ENCODE measurements at regions not wholly inside any gene's neighbourhood (a gene's known extent, or its start where the extent isn't known, plus 50 kb on each side); places are given as distances from the start of the nearest gene placed in this dataset.
"Not testable (repeated sequence)": the region's sequence is repeated elsewhere in the genome, so short reads cannot be mapped to it uniquely, and the experiment has no call there.

DNA sequence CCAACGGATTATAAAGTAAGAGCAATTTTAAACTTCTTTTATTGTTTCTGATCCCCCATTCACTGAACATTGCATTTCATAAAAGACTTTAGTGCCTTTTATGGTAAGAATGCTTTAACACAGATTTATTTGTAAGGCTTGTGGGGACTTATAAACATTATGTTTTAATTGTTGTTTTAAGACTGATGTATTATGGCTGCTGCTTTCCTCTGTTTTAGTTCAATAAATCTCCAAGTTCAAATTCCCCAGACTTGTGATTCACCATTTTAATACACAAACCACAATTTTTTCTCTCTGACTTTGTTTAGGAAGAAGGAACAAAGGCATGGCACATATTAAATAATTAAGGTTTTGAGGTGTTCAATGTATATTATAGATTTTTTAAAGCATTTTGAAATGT is 753.3 kb downstream of the SLC6A15 start:
- ATAC-seq: no peak
- no peak for TF ChIP-seq POLR2A (IDR thresholded peaks at IDR 0.05)
- TF ChIP-seq, protein P1, sequence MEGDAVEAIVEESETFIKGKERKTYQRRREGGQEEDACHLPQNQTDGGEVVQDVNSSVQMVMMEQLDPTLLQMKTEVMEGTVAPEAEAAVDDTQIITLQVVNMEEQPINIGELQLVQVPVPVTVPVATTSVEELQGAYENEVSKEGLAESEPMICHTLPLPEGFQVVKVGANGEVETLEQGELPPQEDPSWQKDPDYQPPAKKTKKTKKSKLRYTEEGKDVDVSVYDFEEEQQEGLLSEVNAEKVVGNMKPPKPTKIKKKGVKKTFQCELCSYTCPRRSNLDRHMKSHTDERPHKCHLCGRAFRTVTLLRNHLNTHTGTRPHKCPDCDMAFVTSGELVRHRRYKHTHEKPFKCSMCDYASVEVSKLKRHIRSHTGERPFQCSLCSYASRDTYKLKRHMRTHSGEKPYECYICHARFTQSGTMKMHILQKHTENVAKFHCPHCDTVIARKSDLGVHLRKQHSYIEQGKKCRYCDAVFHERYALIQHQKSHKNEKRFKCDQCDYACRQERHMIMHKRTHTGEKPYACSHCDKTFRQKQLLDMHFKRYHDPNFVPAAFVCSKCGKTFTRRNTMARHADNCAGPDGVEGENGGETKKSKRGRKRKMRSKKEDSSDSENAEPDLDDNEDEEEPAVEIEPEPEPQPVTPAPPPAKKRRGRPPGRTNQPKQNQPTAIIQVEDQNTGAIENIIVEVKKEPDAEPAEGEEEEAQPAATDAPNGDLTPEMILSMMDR (IDR thresholded peaks at IDR 0.05): no peak
- no peak overlapping the region for H3K27ac ChIP-seq
- no peaks in the 10 kb centered on the region for H3K4me1 ChIP-seq
- H3K36me3 ChIP-seq (replicated peaks in 1 of 2; ENCODE audit: insufficient read depth in 1 of 2, low read depth in 2 of 2): no peaks in the 10 kb centered on the region
- intact Hi-C loops (cut with DNase I): no loop called here
- no peaks in the 10 kb centered on the region for H3K27me3 ChIP-seq
- no peak for DNase-seq
- 88 to 93% methylated on average over 1 of the region's 1 CpG for WGBS, 2 donors
- no peaks in the 10 kb centered on the region for H3K9me3 ChIP-seq
- no peak overlapping the region for H3K4me3 ChIP-seq

DNA sequence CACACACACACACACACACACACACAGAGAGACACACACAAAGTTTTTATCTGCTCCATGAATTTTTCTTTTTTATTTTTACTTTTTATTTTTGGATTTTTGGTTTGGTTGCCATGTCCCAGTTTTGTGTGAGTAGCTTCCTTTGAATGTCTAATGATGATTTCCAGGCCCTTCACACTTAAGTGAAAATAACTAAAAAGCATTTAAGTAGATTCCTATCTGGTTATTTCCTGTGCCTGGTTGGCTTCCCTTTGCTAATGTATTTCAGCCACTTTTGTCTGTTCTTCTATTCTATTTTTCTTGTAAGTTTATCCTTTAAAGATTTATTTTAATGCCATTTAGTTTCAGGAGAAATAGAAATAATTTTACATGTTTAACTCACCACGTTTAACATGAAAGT is 755.4 kb downstream of the SLC6A15 start:
- H3K4me1 ChIP-seq: no peaks in the 10 kb centered on the region
- DNase-seq (no peak), ATAC-seq (no peak)
- intact Hi-C loops (cut with DNase I): no loop called here
- H3K27ac ChIP-seq: no peak overlapping the region
- no peaks in the 10 kb centered on the region for H3K9me3 ChIP-seq
- no peaks in the 10 kb centered on the region for H3K27me3 ChIP-seq
- no peak overlapping the region for H3K4me3 ChIP-seq
- no peak for TF ChIP-seq POLR2A (IDR thresholded peaks at IDR 0.05)
- TF ChIP-seq, protein P1 (IDR thresholded peaks at IDR 0.05): no peak
- no peaks in the 10 kb centered on the region for H3K36me3 ChIP-seq (replicated peaks in 1 of 2; ENCODE audit: insufficient read depth in 1 of 2, low read depth in 2 of 2)
- 75 to 77% methylated on average over 1 of the region's 1 CpG for WGBS, 2 donors

DNA sequence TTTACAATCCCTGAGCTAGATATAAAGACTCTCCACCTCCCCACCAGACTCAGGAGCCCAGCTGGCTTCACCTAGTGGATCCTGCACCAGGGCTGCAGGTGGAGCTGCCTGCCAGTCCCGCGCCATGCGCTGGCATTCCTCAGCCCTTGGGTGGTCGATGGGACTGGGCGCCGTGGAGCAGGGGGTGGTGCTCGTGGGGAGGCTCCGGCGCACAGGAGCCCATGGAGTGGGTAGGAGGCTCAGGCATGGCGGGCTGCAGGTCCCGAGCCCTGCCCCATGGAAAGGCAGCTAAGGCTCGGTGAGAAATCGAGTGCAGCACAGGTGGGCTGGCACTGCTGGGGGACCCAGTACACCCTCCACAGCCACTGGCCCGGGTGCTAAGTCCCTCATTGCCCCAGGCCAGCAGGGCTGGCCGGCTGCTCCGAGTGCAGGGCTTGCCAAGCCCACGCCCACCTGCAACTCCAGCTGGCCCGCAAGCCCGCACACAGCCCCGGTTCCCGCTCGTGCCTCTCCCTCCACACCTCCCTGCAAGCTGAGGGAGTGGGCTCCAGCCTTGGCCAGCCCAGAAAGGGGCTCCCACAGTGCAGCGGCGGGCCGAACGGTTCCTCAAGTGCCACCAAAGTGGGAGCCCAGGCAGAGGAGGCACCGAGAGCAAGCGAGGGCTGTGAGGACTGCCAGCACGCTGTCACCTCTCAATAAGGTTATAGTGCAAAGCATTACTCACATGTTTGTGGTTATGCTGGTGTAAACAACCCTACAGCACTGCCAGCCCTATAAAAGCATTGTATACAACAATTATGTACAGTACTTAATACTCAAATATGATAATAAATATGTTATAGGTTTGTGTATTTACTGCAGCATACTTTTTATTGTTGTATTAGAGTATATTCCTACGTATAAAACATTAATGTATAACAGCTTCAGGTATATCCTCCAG is 757.3 kb downstream of the SLC6A15 start:
- H3K27me3 ChIP-seq; intact Hi-C loops (cut with DNase I); H3K9me3 ChIP-seq; H3K4me3 ChIP-seq; ATAC-seq; H3K4me1 ChIP-seq; H3K36me3 ChIP-seq (replicated peaks in 1 of 2; ENCODE audit: insufficient read depth in 1 of 2, low read depth in 2 of 2); H3K27ac ChIP-seq; DNase-seq: not testable (repeated sequence)
- 93 to 94% methylated on average over 16 to 24 of the region's 30 CpGs for WGBS, 2 donors

DNA sequence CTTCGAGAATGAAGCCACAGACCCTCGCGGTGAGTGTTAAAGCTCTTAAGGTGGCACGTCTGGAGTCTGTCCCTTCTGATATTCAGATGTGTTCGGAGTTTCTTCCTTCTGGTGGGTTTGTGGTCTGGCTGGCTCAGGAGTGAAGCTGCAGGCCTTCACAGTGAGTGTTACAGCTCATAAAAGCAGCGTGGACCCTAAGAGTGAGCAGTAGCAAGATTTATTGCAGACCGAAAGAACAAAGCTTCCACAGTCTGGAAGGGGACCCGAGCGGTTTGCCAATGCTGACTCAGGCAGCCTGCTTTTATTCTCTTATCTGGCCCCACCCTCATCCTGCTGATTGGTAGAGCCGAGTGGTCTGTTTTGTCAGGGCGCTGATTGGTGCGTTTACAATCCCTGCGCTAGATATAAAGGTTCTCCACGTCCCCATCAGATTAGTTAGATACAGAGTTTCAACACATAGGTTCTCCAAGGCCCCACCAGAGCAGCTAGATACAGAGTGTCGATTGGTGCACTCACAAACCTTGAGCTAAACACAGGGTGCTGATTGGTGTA is 758.1 kb downstream of the SLC6A15 start:
- ATAC-seq; DNase-seq; H3K27ac ChIP-seq; H3K9me3 ChIP-seq; H3K4me3 ChIP-seq; H3K4me1 ChIP-seq; intact Hi-C loops (cut with DNase I); H3K36me3 ChIP-seq (replicated peaks in 1 of 2; ENCODE audit: insufficient read depth in 1 of 2, low read depth in 2 of 2); H3K27me3 ChIP-seq: not testable (repeated sequence)
- 77 to 85% methylated on average over 15 of the region's 15 CpGs for WGBS, 2 donors

DNA sequence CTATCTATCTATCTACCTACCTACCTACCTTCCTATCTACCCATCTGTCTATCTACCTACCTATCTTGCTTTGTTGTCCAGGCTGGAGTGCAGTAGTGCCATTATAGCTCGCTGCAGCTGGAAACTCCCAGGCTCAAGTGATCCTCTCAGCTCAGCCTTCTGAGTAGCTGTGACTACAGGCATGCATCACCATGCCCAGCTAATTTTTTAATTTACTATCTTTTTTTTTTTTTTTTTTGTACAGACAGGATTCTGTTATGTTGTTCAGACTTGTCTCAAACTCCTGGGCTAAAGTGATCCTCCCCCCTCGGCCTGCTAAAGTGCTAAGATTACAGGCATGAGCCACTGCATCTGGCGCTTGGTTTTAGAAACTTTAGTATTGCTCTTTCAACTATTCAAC is 762.4 kb downstream of the SLC6A15 start:
- H3K4me1 ChIP-seq: no peaks in the 10 kb centered on the region
- DNase-seq: no peak
- no peaks in the 10 kb centered on the region for H3K9me3 ChIP-seq
- H3K27me3 ChIP-seq: no peaks in the 10 kb centered on the region
- TF ChIP-seq, protein P1 (IDR thresholded peaks at IDR 0.05): no peak
- TF ChIP-seq POLR2A (IDR thresholded peaks at IDR 0.05): no peak
- WGBS, 2 donors: 81 to 85% methylated on average over 3 of the region's 3 CpGs
- no peak overlapping the region for H3K4me3 ChIP-seq
- intact Hi-C loops (cut with DNase I): no loop called here
- ATAC-seq: no peak
- H3K36me3 ChIP-seq (replicated peaks in 1 of 2; ENCODE audit: insufficient read depth in 1 of 2, low read depth in 2 of 2): no peaks in the 10 kb centered on the region
- H3K27ac ChIP-seq: no peak overlapping the region
